Heart right ventricle (tissue), 16 donors: ENCODE measurements at regions not wholly inside any gene's neighbourhood (a gene's known extent, or its start where the extent isn't known, plus 50 kb on each side); places are given as distances from the start of the nearest gene placed in this dataset.
"Not testable (repeated sequence)": the region's sequence is repeated elsewhere in the genome, so short reads cannot be mapped to it uniquely, and the experiment has no call there.

Experiments
- ATAC-seq, 8 donors: fragments of 200-7000 bp; cut with Tn5 transposase; one replicate each; pipeline ENCODE4 v1.9.1; 2020; ENCODE audit warnings: mild to moderate bottlenecking in 8 of 8, moderate library complexity in 8 of 8, moderate number of reproducible peaks in 1 of 8
- DNase-seq, 2 donors: peaks; one replicate each; pipeline ENCODE4 v3.0.0-alpha.2; 2020
- H3K27ac ChIP-seq, 10 donors: fragments of 200-600 bp; sonication (generic) in 2 of 10; one replicate each; pipeline versions ENCODE4 v1.5.0 to v1.8.0; 2020 to 2022; ENCODE audit warnings: mild to moderate bottlenecking in 3 of 10
- H3K27me3 ChIP-seq, 7 donors: fragments of 200-600 bp; one replicate each; pipeline ENCODE4 v1.8.0; 2021 to 2022; ENCODE audit warnings: mild to moderate bottlenecking in 2 of 7
- H3K36me3 ChIP-seq, 9 donors: fragments of 200-600 bp; sonication (generic) in 1 of 9; one replicate each; pipeline versions ENCODE4 v1.5.0 to v1.8.0; 2020 to 2022; ENCODE audit warnings: mild to moderate bottlenecking in 2 of 9
- H3K4me1 ChIP-seq, 9 donors: fragments of 200-600 bp; sonication (generic) in 1 of 9; one replicate each; pipeline versions ENCODE4 v1.5.0 to v1.8.0; 2020 to 2022; ENCODE audit warnings: mild to moderate bottlenecking in 4 of 9
- H3K4me3 ChIP-seq, 10 donors: fragments of 200-600 bp; sonication (generic) in 2 of 10; one replicate each; pipeline versions ENCODE4 v1.5.0 to v1.8.0; 2020 to 2022; ENCODE audit warnings: mild to moderate bottlenecking in 7 of 10, moderate library complexity in 2 of 10
- H3K9me3 ChIP-seq, 11 donors: fragments of 200-600 bp in 10 of 11; sonication (generic) in 2 of 11; one replicate each; pipeline versions ENCODE4 v1.5.0 to v1.8.0; 2013 to 2022; ENCODE audit warnings: mild to moderate bottlenecking in 2 of 11, control low read depth in 1 of 11, moderate library complexity in 1 of 11
- CTCF ChIP-seq, 9 donors: fragments of 200-600 bp; sonication (generic) in 2 of 9; IDR thresholded peaks; one replicate each; pipeline versions ENCODE4 v1.5.0 to v1.8.0; 2021 to 2022; ENCODE audit warnings: antibody characterized with exemption in 9 of 9, mild to moderate bottlenecking in 5 of 9, moderate library complexity in 1 of 9
- WGBS, 2 donors: extraction: QIAGEN DNeasy Blood & Tissue Kit; methylation state at CpG; one replicate each; pipeline ENCODE4 v1.1.7; 2013; ENCODE audit warnings: inconsistent platforms in 1 of 2; 5-methylcytosine and 5-hydroxymethylcytosine counted together
- intact Hi-C, 10 donors: fragments of 100-400 bp; cut with DNase I; formaldehyde crosslinking; loops; one replicate each; pipeline versions ENCODE4 v1.11.1 to v1.14.2; 2022
- donor health status: Arrhythmogenic right ventricular cardiomyopathy.
- donor health status: ischemic (EF 13 %, LVEDD 7.1; RV severe dilation, severe dysfunction).
- donor health status: healthy with polysubstance abuse.
- donor health status: DM: no; HTN: yes; CAD: no.
- donor health status: DM: no; HTN: no; CAD: no.
- donor health status: ischemic (EF 25% LVEDD 6.9; RV normal size, moderate dysfunction).
- donor health status: ischemic (EF 25% LVEDD 5.7; RV mildly dilated, moderate dysfunction).
- donor health status: healthy.
- donor health status: DM: yes; HTN: yes; CAD: no.
- donor health status: Ischemic cardiomyopathy.
- donor health status: ischemic (EF 35%, LVEDD 5.7; RV mildly dilated, moderate dysfunction).
- donor health status: nonischemic (EF 11% LVEDD 7.7; RV severe dilation, severe dysfunction).
- donor health status: DM: yes; HTN: yes; CAD: no.
- donor health status: PGD.
- donor health status: ischemic (EF 29% LVEDD 5.4; RV normal size, mild dysfunction).
- donor health status: nonischemic (EF 23%, LVEDD 6.1; RV moderate dilation, normal function).

GRCh38 chr1:121551491-121551890 lies 366.7 kb downstream of the SRGAP2C start:
- intact Hi-C loops, H3K9me3 ChIP-seq, DNase-seq, H3K36me3 ChIP-seq, H3K4me3 ChIP-seq, ATAC-seq, H3K4me1 ChIP-seq: not testable (repeated sequence)
- WGBS, 2 donors = 70 to 82% methylated on average over 2 of the region's 2 CpGs
- Histone ChIP-seq H3K27me3 (peaks cover 0 to 11% (median 0%) of the 10 kb centered on the region in 7 donors), H3K27ac (peak overlapping the region in 1 of 10 donors; percentile 10)

- H3K4me3 ChIP-seq, H3K27ac ChIP-seq, H3K36me3 ChIP-seq, ATAC-seq, H3K9me3 ChIP-seq, intact Hi-C loops, H3K27me3 ChIP-seq, DNase-seq: not testable (repeated sequence)
- H3K4me1 ChIP-seq = peaks cover 0 to 11% (median 0%) of the 10 kb centered on the region in 9 donors
- WGBS, 2 donors = 88 to 89% methylated on average over 1 of the region's 1 CpG
These were observed 371.8 kb downstream of the SRGAP2C start for GRCh38 chr1:121556560-121556959.

GRCh38 chr1:121558034-121558433 lies 373.3 kb downstream of the SRGAP2C start:
- ATAC-seq, H3K36me3 ChIP-seq, H3K9me3 ChIP-seq, intact Hi-C loops, DNase-seq, H3K4me3 ChIP-seq, H3K27me3 ChIP-seq: not testable (repeated sequence)
- Histone ChIP-seq H3K27ac (peak overlapping the region in 2 of 10 donors; percentile 32 to 48), H3K4me1 (peaks cover 0 to 11% (median 0%) of the 10 kb centered on the region in 9 donors)
- WGBS, 2 donors = 73 to 78% methylated on average over 1 of the region's 1 CpG

GRCh38 chr1:121558514-121558913 lies 373.7 kb downstream of the SRGAP2C start:
- ATAC-seq (peak in 2 of 8 donors; percentile 42 to 68), DNase-seq (peak in 1 of 2 donors; percentile 4)
- H3K27ac ChIP-seq = peak overlapping the region in 2 of 10 donors; percentile 32 to 48
- 56 to 64% methylated on average over 2 of the region's 2 CpGs for WGBS, 2 donors
- TF ChIP-seq CTCF (IDR thresholded peaks at IDR 0.05) = no peak
- intact Hi-C loops = no loop called here
- no peaks in the 10 kb centered on the region for H3K9me3 ChIP-seq
- H3K27me3 ChIP-seq = peaks cover 0 to 6% (median 0%) of the 10 kb centered on the region in 7 donors
- H3K4me3 ChIP-seq = no peak overlapping the region
- H3K4me1 ChIP-seq = peaks cover 0 to 11% (median 0%) of the 10 kb centered on the region in 9 donors
- H3K36me3 ChIP-seq = no peaks in the 10 kb centered on the region

GRCh38 chr1:121566346-121566745 lies 381.6 kb downstream of the SRGAP2C start:
- Histone ChIP-seq H3K9me3 (no peaks in the 10 kb centered on the region), H3K27me3 (peaks cover 0 to 11% (median 0%) of the 10 kb centered on the region in 7 donors), H3K4me3 (no peak overlapping the region), H3K36me3 (no peaks in the 10 kb centered on the region), H3K27ac (no peak overlapping the region), H3K4me1 (no peaks in the 10 kb centered on the region)
- no peak for DNase-seq
- TF ChIP-seq CTCF (IDR thresholded peaks at IDR 0.05) = no peak
- ATAC-seq = no peak
- WGBS, 2 donors = 46 to 52% methylated on average over 4 of the region's 4 CpGs
- intact Hi-C loops = no loop called here

GRCh38 chr1:121569428-121569827 lies 384.7 kb downstream of the SRGAP2C start:
- DNase-seq = no peak
- TF ChIP-seq CTCF (IDR thresholded peaks at IDR 0.05) = no peak
- H3K9me3 ChIP-seq = peaks cover 0 to 5% (median 0%) of the 10 kb centered on the region in 11 donors
- no peak overlapping the region for H3K27ac ChIP-seq
- intact Hi-C loops = no loop called here
- peaks cover 0 to 9% (median 0%) of the 10 kb centered on the region in 7 donors for H3K27me3 ChIP-seq
- ATAC-seq = no peak
- H3K36me3 ChIP-seq = no peaks in the 10 kb centered on the region
- H3K4me1 ChIP-seq = no peaks in the 10 kb centered on the region
- 79 to 92% methylated on average over 1 of the region's 1 CpG for WGBS, 2 donors
- H3K4me3 ChIP-seq = no peak overlapping the region

GRCh38 chr1:121573881-121574504 lies 389.2 kb downstream of the SRGAP2C start:
- H3K9me3 ChIP-seq = peaks cover 0 to 18% (median 0%) of the 10 kb centered on the region in 11 donors
- H3K4me1 ChIP-seq, DNase-seq, H3K27me3 ChIP-seq, intact Hi-C loops, ATAC-seq, H3K36me3 ChIP-seq, H3K4me3 ChIP-seq, H3K27ac ChIP-seq: not testable (repeated sequence)
- WGBS, 2 donors = 93 to 95% methylated on average over 11 of the region's 11 CpGs

- H3K9me3 ChIP-seq = peaks cover 0 to 20% (median 0%) of the 10 kb centered on the region in 11 donors
- H3K27ac ChIP-seq, H3K4me1 ChIP-seq, DNase-seq, ATAC-seq, H3K27me3 ChIP-seq, intact Hi-C loops, H3K36me3 ChIP-seq, H3K4me3 ChIP-seq: not testable (repeated sequence)
- 92 to 94% methylated on average over 11 to 12 of the region's 12 CpGs for WGBS, 2 donors
These were observed 389.7 kb downstream of the SRGAP2C start for GRCh38 chr1:121574505-121574899.

GRCh38 chr1:121582898-121583297 lies 398.1 kb downstream of the SRGAP2C start:
- DNase-seq, H3K4me3 ChIP-seq, H3K4me1 ChIP-seq, intact Hi-C loops, H3K36me3 ChIP-seq, H3K27ac ChIP-seq, ATAC-seq: not testable (repeated sequence)
- peaks cover 0 to 21% (median 0%) of the 10 kb centered on the region in 7 donors for H3K27me3 ChIP-seq
- H3K9me3 ChIP-seq = peaks cover 0 to 48% (median 9%) of the 10 kb centered on the region in 11 donors
